ENCODE measurements at regions not wholly inside any gene's neighbourhood (a gene's known extent, or its start where the extent isn't known, plus 50 kb on each side); places are given as distances from the start of the nearest gene placed in this dataset.

DNA sequence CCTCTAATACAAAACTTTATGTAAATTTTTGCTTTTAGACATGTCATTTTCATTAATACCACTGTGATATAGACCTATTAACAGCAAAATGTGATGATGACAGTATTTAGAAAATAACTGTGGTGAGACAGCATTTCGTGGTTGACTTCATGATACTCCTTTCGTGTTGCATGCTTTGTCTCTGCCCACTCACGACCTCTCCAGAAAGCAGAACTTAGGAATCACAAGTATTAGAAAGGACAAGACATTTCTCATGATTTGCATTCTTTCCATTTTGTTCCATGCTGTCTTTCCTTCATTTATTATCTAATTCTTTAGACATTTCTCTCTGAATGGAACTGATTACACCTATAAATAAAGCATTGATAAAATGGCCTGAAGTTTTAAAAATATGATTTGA lies 85.2 kb upstream of the POU3F3 start:
- TF ChIP-seq, protein P1, sequence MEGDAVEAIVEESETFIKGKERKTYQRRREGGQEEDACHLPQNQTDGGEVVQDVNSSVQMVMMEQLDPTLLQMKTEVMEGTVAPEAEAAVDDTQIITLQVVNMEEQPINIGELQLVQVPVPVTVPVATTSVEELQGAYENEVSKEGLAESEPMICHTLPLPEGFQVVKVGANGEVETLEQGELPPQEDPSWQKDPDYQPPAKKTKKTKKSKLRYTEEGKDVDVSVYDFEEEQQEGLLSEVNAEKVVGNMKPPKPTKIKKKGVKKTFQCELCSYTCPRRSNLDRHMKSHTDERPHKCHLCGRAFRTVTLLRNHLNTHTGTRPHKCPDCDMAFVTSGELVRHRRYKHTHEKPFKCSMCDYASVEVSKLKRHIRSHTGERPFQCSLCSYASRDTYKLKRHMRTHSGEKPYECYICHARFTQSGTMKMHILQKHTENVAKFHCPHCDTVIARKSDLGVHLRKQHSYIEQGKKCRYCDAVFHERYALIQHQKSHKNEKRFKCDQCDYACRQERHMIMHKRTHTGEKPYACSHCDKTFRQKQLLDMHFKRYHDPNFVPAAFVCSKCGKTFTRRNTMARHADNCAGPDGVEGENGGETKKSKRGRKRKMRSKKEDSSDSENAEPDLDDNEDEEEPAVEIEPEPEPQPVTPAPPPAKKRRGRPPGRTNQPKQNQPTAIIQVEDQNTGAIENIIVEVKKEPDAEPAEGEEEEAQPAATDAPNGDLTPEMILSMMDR (IDR thresholded peaks at IDR 0.05) = no peak
- no peak for TF ChIP-seq POLR2A (IDR thresholded peaks at IDR 0.05)
